HCT116 (cell line): ENCODE measurements at regions not wholly inside any gene's neighbourhood (a gene's known extent, or its start where the extent isn't known, plus 50 kb on each side); places are given as distances from the start of the nearest gene placed in this dataset.

ENCODE experiments used
- ATAC-seq: fragments of 200-7000 bp; cut with Tn5 transposase; 2 replicates; pipeline ENCODE4 v1.9.1; 2020; ENCODE audit warnings: mild to moderate bottlenecking, moderate library complexity
- BruUV-seq: library from RNA; stranded (reverse); fragments of 400-500 nt; replicated peaks from 2 replicates; lab custom pipeline; 2021; lab: Mats Ljungman, UMichigan
- CTCF ChIA-PET: fragments of 300-600 bp; sonication (Branson Sonifier 250); formaldehyde crosslinking; loops from one replicate; lab custom pipeline; 2021; ENCODE audit warnings: antibody characterized with exemption; lab: Charles Lee
- POLR2A ChIA-PET: fragments of 300-600, 350-600 bp; sonication (Branson Sonifier 250); formaldehyde crosslinking; loops from one replicate; lab custom pipeline; 2021; ENCODE audit warnings: antibody characterized with exemption; lab: Charles Lee
- RAD21 ChIA-PET, 2 experiments: fragments of 300-600 bp; sonication (Branson Sonifier 250); formaldehyde crosslinking; loops; one replicate each; lab custom pipeline; 2023; ENCODE audit warnings: low total read pairs in 2 of 2; ENCODE audit not compliant: uncharacterized antibody in 2 of 2, unreplicated experiment in 2 of 2, low non-redundant PET in 1 of 2; lab: Charles Lee
- DNase-seq: peaks from one replicate; pipeline ENCODE4 v3.0.0-alpha.2; 2010; ENCODE audit warnings: low read depth, low spot score
- H2AFZ ChIP-seq: fragments of 200-600 bp; shearing (Covaris generic), sonication (generic); 2 replicates; pipeline ENCODE4 v1.6.1; 2017; ENCODE audit warnings: low read depth, mixed run types, mixed read lengths, antibody characterized with exemption, low read length; ENCODE audit not compliant: poor library complexity, severe bottlenecking
- H3K27ac ChIP-seq: 2 replicates; pipeline ENCODE4 v1.5.1; 2012; ENCODE audit warnings: low read depth, low read length
- H3K27me3 ChIP-seq: fragments of 200-600 bp; sonication (generic); 2 replicates; pipeline ENCODE4 v1.6.1; 2016; ENCODE audit warnings: mixed run types, low read length, mixed read lengths; ENCODE audit not compliant: insufficient read depth
- H3K36me3 ChIP-seq, 2 experiments: fragments of 200-500 bp in 1 of 2; fragments of 200-600 bp in 1 of 2; sonication (Bioruptor generic) in 1 of 2; sonication (generic) in 1 of 2; 2 replicates each; pipeline versions ENCODE4 v1.5.1 to v1.6.1; 2014 to 2016; ENCODE audit warnings: low read length in 2 of 2, inconsistent platforms in 1 of 2, mixed read lengths in 1 of 2, mixed run types in 1 of 2; ENCODE audit not compliant: insufficient read depth in 2 of 2, control insufficient read depth in 1 of 2
- H3K4me1 ChIP-seq, 2 experiments: fragments of 200-600 bp in 1 of 2; sonication (generic) in 1 of 2; 2 replicates each; pipeline versions ENCODE4 v1.5.1 to v1.6.1; 2012 to 2017; ENCODE audit warnings: low read length in 2 of 2, inconsistent platforms in 1 of 2, mild to moderate bottlenecking in 1 of 2, mixed read lengths in 1 of 2, mixed run types in 1 of 2, moderate library complexity in 1 of 2; ENCODE audit not compliant: insufficient read depth in 2 of 2, control insufficient read depth in 1 of 2
- H3K4me2 ChIP-seq: fragments of 200-600 bp; sonication (generic); 2 replicates; pipeline ENCODE4 v1.6.1; 2017; ENCODE audit warnings: mixed run types, low read length, mixed read lengths
- H3K4me3 ChIP-seq, 2 experiments: fragments of 200-600 bp in 1 of 2; sonication (generic) in 1 of 2; replicated peaks in 1 of 2; 2 replicates each; pipeline ENCODE4 v1.5.1; 2011 to 2016; ENCODE audit warnings: low read length in 2 of 2, control low read depth in 1 of 2, low read depth in 1 of 2, mild to moderate bottlenecking in 1 of 2, mixed read lengths in 1 of 2, mixed run types in 1 of 2
- H3K79me2 ChIP-seq: fragments of 200-600 bp; sonication (generic); 2 replicates; pipeline ENCODE4 v1.6.1; 2017; ENCODE audit warnings: mild to moderate bottlenecking, mixed run types, low read length, moderate library complexity, mixed read lengths; ENCODE audit not compliant: insufficient read depth
- H3K9ac ChIP-seq: fragments of 200-600 bp; sonication (generic); 2 replicates; pipeline ENCODE4 v1.6.1; 2016; ENCODE audit warnings: low read length, mixed read lengths
- H3K9me2 ChIP-seq: fragments of 200-600 bp; sonication (generic), shearing (Covaris generic); 2 replicates; pipeline ENCODE4 v1.6.1; 2017; ENCODE audit warnings: mixed run types, mild to moderate bottlenecking, moderate library complexity; ENCODE audit not compliant: insufficient read depth
- H3K9me3 ChIP-seq, 2 experiments: fragments of 200-500 bp in 1 of 2; fragments of 200-600 bp in 1 of 2; sonication (Bioruptor generic) in 1 of 2; sonication (generic) in 1 of 2; 2 replicates each; pipeline ENCODE4 v1.6.1; 2014 to 2017; ENCODE audit warnings: low read length in 2 of 2, mixed read lengths in 2 of 2, inconsistent platforms in 1 of 2, low read depth in 1 of 2, mild to moderate bottlenecking in 1 of 2, mixed run types in 1 of 2, moderate library complexity in 1 of 2; ENCODE audit not compliant: control insufficient read depth in 1 of 2, insufficient read depth in 1 of 2
- H4K20me1 ChIP-seq: fragments of 200-600 bp; sonication (generic), shearing (Covaris generic); 2 replicates; pipeline ENCODE4 v1.6.1; 2017; ENCODE audit warnings: mixed run types, mild to moderate bottlenecking, moderate library complexity; ENCODE audit not compliant: insufficient read depth
- EZH2 ChIP-seq: fragments of 200-600 bp; sonication (generic); IDR thresholded peaks from 2 replicates; pipeline ENCODE4 v1.6.1; 2017; ENCODE audit warnings: antibody characterized with exemption, mixed run types
- FOSL1 ChIP-seq: IDR thresholded peaks from 2 replicates; pipeline ENCODE4 v1.6.1; 2012; ENCODE audit warnings: low read depth
- JUND ChIP-seq: IDR thresholded peaks from 2 replicates; pipeline ENCODE4 v1.6.1; 2012
- POLR2A ChIP-seq: IDR thresholded peaks from 2 replicates; pipeline ENCODE4 v1.7.0; 2011; ENCODE audit warnings: borderline replicate concordance; ENCODE audit not compliant: insufficient read depth, insufficient read length; ENCODE audit errors: extremely low read depth
- REST ChIP-seq: IDR thresholded peaks from 2 replicates; pipeline ENCODE4 v1.6.1; 2012; ENCODE audit warnings: low read depth
- SIN3A ChIP-seq: IDR thresholded peaks from 2 replicates; pipeline ENCODE4 v1.6.1; 2012; ENCODE audit warnings: low read depth
- SP1 ChIP-seq: IDR thresholded peaks from 2 replicates; pipeline ENCODE4 v1.6.1; 2012; ENCODE audit warnings: low read depth
- SRF ChIP-seq: IDR thresholded peaks from 2 replicates; pipeline ENCODE4 v1.6.1; 2012; ENCODE audit warnings: low read depth
- TCF7L2 ChIP-seq: IDR thresholded peaks from 2 replicates; pipeline ENCODE4 v1.7.0; 2011; ENCODE audit warnings: borderline replicate concordance, inconsistent platforms; ENCODE audit not compliant: insufficient read depth, insufficient read length; ENCODE audit errors: extremely low read depth
- YY1 ChIP-seq: IDR thresholded peaks from 2 replicates; pipeline ENCODE4 v1.6.1; 2011; ENCODE audit warnings: low read length, low read depth, moderate library complexity, mild to moderate bottlenecking; ENCODE audit not compliant: insufficient replicate concordance; ENCODE audit errors: extremely low read depth
- ZBTB33 ChIP-seq: IDR thresholded peaks from 2 replicates; pipeline ENCODE4 v1.6.1; 2011; ENCODE audit warnings: mild to moderate bottlenecking, low read length, moderate library complexity; ENCODE audit not compliant: insufficient replicate concordance; ENCODE audit errors: extremely low read depth
- ZFX ChIP-seq: fragments of 450-650 bp; IDR thresholded peaks from 2 replicates; pipeline ENCODE4 v1.6.1; 2017
- ZNF274 ChIP-seq: fragments of 200-500 bp; sonication (Bioruptor generic); IDR thresholded peaks from 2 replicates; pipeline ENCODE4 v1.6.1; 2014; ENCODE audit warnings: mild to moderate bottlenecking, low read depth, low read length, inconsistent platforms
- intact Hi-C: fragments of 100-400 bp; cut with micrococcal nuclease; formaldehyde crosslinking; loops from 2 replicates; pipeline ENCODE4 v1.10.0; 2022

GRCh38 chr18:60951091-60951490 lies 382.1 kb upstream of the CDH20 start:
- ATAC-seq = no peak

GRCh38 chr18:60962625-60963024 lies 370.6 kb upstream of the CDH20 start:
- TF ChIP-seq SRF = no peak
- TF ChIP-seq FOSL1 = no peak
- TF ChIP-seq ZBTB33 = no peak
- TF ChIP-seq REST = no peak
- no peak for TF ChIP-seq SP1
- TF ChIP-seq EZH2 = no peak
- H3K4me1 ChIP-seq = no peaks in the 10 kb centered on the region
- H3K4me2 ChIP-seq = no peak overlapping the region
- H3K9me2 ChIP-seq = no peaks in the 10 kb centered on the region
- ATAC-seq (no peak), DNase-seq (no peak)
- peaks cover 0 to 6% of the 10 kb centered on the region in 2 experiments; a peak in 1 of 4 replicates for H3K9me3 ChIP-seq
- no peak overlapping the region for H3K27ac ChIP-seq
- no peaks in the 10 kb centered on the region for H3K79me2 ChIP-seq
- H4K20me1 ChIP-seq = no peaks in the 10 kb centered on the region
- no peak overlapping the region for H3K4me3 ChIP-seq
- H3K36me3 ChIP-seq = no peaks in the 10 kb centered on the region
- RAD21 ChIA-PET = no interaction called here
- no TSS peak for BruUV-seq
- no peak overlapping the region for H2AFZ ChIP-seq
- CTCF ChIA-PET = no interaction called here
- no peaks in the 10 kb centered on the region for H3K27me3 ChIP-seq
- POLR2A ChIA-PET = no interaction called here
- intact Hi-C loops = no loop called here
- H3K9ac ChIP-seq = no peak overlapping the region

More at GRCh38 chr18:60951091-60951490, 382.1 kb upstream of the CDH20 start:
- Histone ChIP-seq H3K27me3 (no peaks in the 10 kb centered on the region), H2AFZ (no peak overlapping the region), H3K9me3 (no peaks in the 10 kb centered on the region), H3K4me2 (no peak overlapping the region), H3K27ac (no peak overlapping the region), H3K36me3 (no peaks in the 10 kb centered on the region), H3K4me3 (no peak overlapping the region), H3K9ac (no peak overlapping the region), H3K79me2 (no peaks in the 10 kb centered on the region), H4K20me1 (no peaks in the 10 kb centered on the region), H3K9me2 (no peaks in the 10 kb centered on the region), H3K4me1 (no peaks in the 10 kb centered on the region)
- TF ChIP-seq SRF (no peak), JUND (no peak), POLR2A (no peak), ZFX (no peak), ZNF274 (no peak), SIN3A (no peak), YY1 (no peak), TCF7L2 (no peak)
- intact Hi-C loops = no loop called here
- ChIA-PET CTCF (no interaction called here), RAD21 (no interaction called here), POLR2A (no interaction called here)
- BruUV-seq = no TSS peak
- no peak for DNase-seq
